ENCODE measurements at regions not wholly inside any gene's neighbourhood (a gene's known extent, or its start where the extent isn't known, plus 50 kb on each side); places are given as distances from the start of the nearest gene placed in this dataset.

DNA sequence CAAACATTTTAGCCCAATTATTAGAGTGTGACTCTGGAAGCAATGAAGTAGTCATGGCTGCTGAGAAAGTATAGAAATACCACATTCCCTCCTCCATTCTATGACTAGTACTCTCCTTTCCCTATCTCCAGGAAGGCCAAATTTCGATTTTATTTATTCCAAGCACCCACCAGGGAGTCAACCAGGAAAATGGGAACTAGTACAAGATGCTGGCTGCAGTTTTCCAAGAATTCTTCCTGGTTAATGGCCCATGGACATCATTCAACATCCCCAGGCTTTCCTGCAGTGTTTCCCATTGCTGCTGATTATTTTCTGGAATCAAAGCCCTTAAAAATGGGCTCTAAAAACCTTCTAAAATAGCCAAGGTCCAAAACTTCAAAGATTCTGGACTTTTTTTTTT is 247.9 kb upstream of the STT3B start:
- TF ChIP-seq ZHX1 (CRISPR knock-in tag; IDR thresholded peaks at IDR 0.05; ENCODE audit: low read depth) = no peak
- TF ChIP-seq NCOA2 (CRISPR knock-in tag; IDR thresholded peaks at IDR 0.05) = no peak
- TF ChIP-seq ATF3 (CRISPR knock-in tag; IDR thresholded peaks at IDR 0.05) = no peak
- TF ChIP-seq, protein P1, sequence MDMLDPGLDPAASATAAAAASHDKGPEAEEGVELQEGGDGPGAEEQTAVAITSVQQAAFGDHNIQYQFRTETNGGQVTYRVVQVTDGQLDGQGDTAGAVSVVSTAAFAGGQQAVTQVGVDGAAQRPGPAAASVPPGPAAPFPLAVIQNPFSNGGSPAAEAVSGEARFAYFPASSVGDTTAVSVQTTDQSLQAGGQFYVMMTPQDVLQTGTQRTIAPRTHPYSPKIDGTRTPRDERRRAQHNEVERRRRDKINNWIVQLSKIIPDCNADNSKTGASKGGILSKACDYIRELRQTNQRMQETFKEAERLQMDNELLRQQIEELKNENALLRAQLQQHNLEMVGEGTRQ (IDR thresholded peaks at IDR 0.05; ENCODE audit: low read depth, low read length) = no peak
- TF ChIP-seq, protein P1 (CRISPR knock-in tag; IDR thresholded peaks at IDR 0.05; ENCODE audit: borderline replicate concordance) = no peak
- TF ChIP-seq POLR2A (IDR thresholded peaks at IDR 0.05; ENCODE audit: insufficient read depth in 1 of 2, low read depth in 2 of 2, low read length in 2 of 2) = no peak
- TF ChIP-seq BRD4 (CRISPR knock-in tag; IDR thresholded peaks at IDR 0.05) = no peak
- TF ChIP-seq MAX (IDR thresholded peaks at IDR 0.05) = no peak
- TF ChIP-seq GTF2F1 (IDR thresholded peaks at IDR 0.05; ENCODE audit: low read length) = no peak
- TF ChIP-seq ZNF672 (CRISPR knock-in tag; IDR thresholded peaks at IDR 0.05) = no peak
- no peak for TF ChIP-seq ZNF207 (IDR thresholded peaks at IDR 0.05; ENCODE audit: borderline replicate concordance)
- TF ChIP-seq FOXA1 (IDR thresholded peaks at IDR 0.05) = no peak
- no peak for TF ChIP-seq FOXA1 (CRISPR knock-in tag; IDR thresholded peaks at IDR 0.05)
- no peak for TF ChIP-seq JUN (CRISPR knock-in tag; IDR thresholded peaks at IDR 0.05)
- TF ChIP-seq SP1 (IDR thresholded peaks at IDR 0.05) = no peak
- no peak for TF ChIP-seq SP1 (CRISPR knock-in tag; IDR thresholded peaks at IDR 0.05)

Measured in HepG2 (cell line).